ENCODE measurements at regions not wholly inside any gene's neighbourhood (a gene's known extent, or its start where the extent isn't known, plus 50 kb on each side); places are given as distances from the start of the nearest gene placed in this dataset.
"Not testable (repeated sequence)": the region's sequence is repeated elsewhere in the genome, so short reads cannot be mapped to it uniquely, and the experiment has no call there.

DNA sequence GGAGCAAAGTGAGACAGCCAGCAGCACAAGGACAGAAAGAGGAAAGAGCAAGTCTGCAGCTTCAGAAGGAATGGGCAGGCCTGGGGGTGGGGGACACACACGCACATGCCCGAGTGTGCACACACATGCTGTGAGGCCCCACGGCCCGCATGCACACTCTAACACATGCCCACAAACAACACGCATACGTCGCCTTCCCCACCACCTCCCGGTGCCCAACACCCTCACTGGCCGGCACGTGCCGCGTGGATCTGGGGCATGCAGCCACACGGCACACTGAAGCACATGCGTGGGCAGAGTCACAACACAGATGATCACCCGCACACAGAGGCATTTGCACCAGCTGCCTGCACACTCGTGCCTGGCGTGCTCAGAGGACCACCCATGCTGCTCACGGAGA is 161.5 kb downstream of the GOLGA6L4 start:
- H3K36me3 ChIP-seq; H3K9me3 ChIP-seq; H3K27ac ChIP-seq; H3K4me3 ChIP-seq; H3K4me1 ChIP-seq; intact Hi-C loops (cut with DNase I); DNase-seq; H3K27me3 ChIP-seq: not testable (repeated sequence)
- 73% methylated on average over 5 of the region's 18 CpGs; no CpG with 5 or more reads in 1 of the 2 donors for WGBS, 2 donors

DNA sequence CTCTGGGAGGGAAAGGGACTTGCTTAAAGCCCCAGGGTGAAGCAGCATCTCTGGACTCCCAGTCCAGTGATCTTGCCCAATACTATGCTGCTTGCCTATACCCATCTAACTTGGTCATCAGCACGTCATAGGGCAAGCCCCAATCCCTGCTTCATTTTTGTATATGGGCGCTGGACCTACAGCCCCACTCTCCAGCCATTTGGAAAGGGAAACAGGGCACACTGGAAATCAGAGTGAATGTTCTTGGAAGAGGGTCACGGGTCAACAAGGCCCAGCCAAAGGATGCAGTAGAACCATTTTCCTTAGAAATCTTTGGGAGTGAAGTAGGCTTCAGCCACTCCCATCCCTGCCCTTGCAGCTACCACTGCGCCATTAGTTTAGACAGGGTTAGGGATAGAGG is 162.5 kb downstream of the GOLGA6L4 start:
- H3K27ac ChIP-seq; DNase-seq; H3K4me3 ChIP-seq; H3K36me3 ChIP-seq; H3K9me3 ChIP-seq; H3K27me3 ChIP-seq; H3K4me1 ChIP-seq; intact Hi-C loops (cut with DNase I): not testable (repeated sequence)
- 82 to 100% methylated on average over 2 to 3 of the region's 4 CpGs for WGBS, 2 donors

DNA sequence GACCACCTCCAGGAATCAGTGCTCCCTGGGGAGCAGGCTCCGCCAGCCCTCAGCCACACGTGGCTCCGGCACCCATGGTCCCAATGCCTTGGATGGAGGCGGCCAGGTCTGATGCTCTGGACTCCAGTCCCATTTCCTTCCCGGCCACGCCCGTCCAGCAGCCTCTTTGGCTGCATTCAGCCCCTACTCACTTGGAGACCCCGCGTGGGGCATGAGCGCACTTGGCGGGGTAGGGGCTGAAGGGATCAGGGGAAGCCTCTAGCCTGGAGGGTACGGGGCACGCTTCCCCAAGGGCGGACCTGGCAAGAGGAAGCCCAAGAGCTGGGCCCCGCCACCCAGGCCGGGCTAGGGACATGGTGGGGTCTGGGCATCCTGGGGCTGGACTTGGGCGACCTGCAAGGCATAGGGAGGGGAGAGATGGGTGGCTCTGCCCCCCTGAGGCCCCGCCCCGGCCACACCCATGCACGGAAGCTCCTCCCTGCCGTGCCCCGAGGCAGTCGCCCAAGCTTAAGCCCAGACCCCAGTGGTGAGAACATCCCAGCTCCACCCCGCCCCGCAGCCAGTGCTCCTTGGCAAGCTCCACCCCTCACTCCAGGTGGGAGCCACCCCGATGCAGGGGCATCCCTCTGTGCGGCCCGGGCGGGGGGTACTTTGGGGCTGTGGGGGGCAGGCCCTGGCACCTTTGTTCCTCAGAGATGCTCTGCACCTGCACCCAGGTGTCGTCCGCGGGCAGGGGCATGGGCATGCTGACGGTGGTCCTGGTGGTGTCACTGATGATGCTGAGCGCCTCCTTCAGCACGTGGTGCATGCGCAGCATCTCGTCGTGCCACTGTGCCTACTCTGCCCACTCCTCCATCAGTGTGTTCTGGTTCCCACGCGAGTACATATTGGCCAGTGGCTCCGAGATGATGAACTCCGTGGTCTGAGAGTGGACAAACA is 163.5 kb downstream of the GOLGA6L4 start:
- WGBS, 2 donors: 73 to 94% methylated on average over 5 to 13 of the region's 42 CpGs
- no peak for TF ChIP-seq POLR2A (IDR thresholded peaks at IDR 0.05)
- TF ChIP-seq, protein P1, sequence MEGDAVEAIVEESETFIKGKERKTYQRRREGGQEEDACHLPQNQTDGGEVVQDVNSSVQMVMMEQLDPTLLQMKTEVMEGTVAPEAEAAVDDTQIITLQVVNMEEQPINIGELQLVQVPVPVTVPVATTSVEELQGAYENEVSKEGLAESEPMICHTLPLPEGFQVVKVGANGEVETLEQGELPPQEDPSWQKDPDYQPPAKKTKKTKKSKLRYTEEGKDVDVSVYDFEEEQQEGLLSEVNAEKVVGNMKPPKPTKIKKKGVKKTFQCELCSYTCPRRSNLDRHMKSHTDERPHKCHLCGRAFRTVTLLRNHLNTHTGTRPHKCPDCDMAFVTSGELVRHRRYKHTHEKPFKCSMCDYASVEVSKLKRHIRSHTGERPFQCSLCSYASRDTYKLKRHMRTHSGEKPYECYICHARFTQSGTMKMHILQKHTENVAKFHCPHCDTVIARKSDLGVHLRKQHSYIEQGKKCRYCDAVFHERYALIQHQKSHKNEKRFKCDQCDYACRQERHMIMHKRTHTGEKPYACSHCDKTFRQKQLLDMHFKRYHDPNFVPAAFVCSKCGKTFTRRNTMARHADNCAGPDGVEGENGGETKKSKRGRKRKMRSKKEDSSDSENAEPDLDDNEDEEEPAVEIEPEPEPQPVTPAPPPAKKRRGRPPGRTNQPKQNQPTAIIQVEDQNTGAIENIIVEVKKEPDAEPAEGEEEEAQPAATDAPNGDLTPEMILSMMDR (IDR thresholded peaks at IDR 0.05): no peak

DNA sequence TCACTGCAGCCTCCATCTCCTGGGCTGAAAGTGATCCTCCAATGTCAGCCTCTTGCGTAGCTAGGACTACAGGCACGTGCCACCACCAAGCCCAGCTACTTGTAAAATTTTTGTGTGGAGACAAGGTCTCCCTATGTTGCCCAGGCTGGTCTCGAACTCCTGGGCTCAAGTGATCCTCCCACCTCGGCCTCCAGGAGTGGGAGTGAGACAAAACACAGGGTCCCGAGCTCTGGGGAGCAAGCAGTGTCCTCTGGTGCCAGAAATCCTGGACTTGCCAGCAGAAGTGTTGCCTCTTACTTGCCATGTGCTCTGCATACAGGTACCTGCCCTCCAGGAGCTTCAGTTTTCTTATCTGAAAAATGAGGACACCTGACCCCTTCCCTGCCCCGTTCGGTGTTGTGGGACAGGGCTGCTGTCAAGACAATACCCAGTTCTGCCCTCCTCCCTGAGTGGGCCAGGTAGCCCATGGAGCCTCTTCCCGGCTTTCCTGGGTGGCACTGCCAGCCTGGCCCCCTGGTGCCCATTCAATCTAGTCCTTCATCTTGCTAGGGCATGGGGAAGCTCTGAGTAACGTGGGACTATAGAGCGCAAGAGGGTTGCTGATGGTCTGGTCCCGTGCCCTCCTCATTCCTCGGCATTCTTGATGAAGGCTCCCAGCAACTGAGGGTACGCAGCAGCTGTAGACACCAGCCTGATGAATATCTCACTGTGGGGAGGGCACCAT is 164.6 kb downstream of the GOLGA6L4 start:
- Histone ChIP-seq H3K4me3 (no peak overlapping the region), H3K27ac (no peak overlapping the region), H3K36me3 (no peaks in the 10 kb centered on the region), H3K9me3 (no peaks in the 10 kb centered on the region), H3K27me3 (no peaks in the 10 kb centered on the region), H3K4me1 (no peaks in the 10 kb centered on the region)
- TF ChIP-seq, protein P1 (IDR thresholded peaks at IDR 0.05): no peak
- no peak for TF ChIP-seq POLR2A (IDR thresholded peaks at IDR 0.05)
- 68 to 71% methylated on average over 5 to 11 of the region's 13 CpGs for WGBS, 2 donors
- intact Hi-C loops (cut with DNase I): no loop called here
- DNase-seq: no peak

More for the DNA sequence above, 163.5 kb downstream of the GOLGA6L4 start:
- Histone ChIP-seq H3K36me3 (no peaks in the 10 kb centered on the region), H3K4me3 (no peak overlapping the region), H3K27ac (no peak overlapping the region), H3K4me1 (no peaks in the 10 kb centered on the region), H3K27me3 (no peaks in the 10 kb centered on the region), H3K9me3 (no peaks in the 10 kb centered on the region)
- intact Hi-C loops (cut with DNase I): no loop called here
- DNase-seq: no peak

DNA sequence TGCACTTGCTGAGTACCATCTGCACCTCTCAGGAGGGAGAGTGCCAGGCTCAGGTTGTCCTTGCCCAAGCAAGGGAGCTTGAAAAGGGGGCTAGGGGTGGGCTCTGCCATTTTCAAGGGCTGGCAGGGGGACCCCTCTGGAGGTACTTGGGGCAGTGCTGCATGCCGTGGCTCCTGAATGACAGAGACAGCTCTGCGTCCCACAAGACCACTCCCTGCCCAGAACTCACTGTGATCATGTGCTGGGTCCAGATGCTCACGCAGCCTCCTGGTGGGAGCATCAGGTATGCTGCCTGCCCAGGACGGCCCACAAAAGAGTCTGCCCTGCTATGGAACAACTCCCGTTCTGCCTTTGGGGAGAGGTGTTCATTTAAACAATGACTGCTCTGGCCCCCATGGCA is 165.2 kb downstream of the GOLGA6L4 start:
- Histone ChIP-seq H3K27me3 (no peaks in the 10 kb centered on the region), H3K4me3 (no peak overlapping the region), H3K9me3 (no peaks in the 10 kb centered on the region), H3K36me3 (no peaks in the 10 kb centered on the region), H3K27ac (no peak overlapping the region), H3K4me1 (no peaks in the 10 kb centered on the region)
- WGBS, 2 donors: 100% methylated on average over 3 of the region's 5 CpGs; no CpG with 5 or more reads in 1 of the 2 donors
- intact Hi-C loops (cut with DNase I): no loop called here
- no peak for DNase-seq
- TF ChIP-seq, protein P1 (IDR thresholded peaks at IDR 0.05): no peak
- no peak for TF ChIP-seq POLR2A (IDR thresholded peaks at IDR 0.05)

DNA sequence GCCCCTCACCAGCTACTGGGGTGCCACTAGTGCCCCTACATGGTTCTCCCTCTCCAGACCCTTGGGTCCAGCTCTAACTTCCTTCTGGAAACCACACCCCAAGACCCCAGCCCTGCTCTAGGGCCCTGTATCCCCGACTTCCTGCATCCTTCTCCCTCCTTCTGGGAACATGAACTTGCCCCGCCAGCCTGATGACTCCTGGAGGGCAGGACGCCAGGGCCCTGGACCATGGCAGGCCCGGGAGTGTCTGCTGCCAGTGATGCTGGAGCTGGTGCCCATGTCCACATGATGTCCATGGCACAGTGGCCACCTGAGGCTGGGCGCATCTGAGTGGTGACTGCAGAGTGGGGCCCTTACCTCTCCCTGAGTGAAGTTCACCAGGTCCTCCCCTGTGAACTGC is 165.9 kb downstream of the GOLGA6L4 start:
- H3K27me3 ChIP-seq; intact Hi-C loops (cut with DNase I); H3K27ac ChIP-seq; H3K9me3 ChIP-seq; H3K36me3 ChIP-seq; DNase-seq; H3K4me1 ChIP-seq; H3K4me3 ChIP-seq: not testable (repeated sequence)
- WGBS, 2 donors: 53 to 67% methylated on average over 1 to 4 of the region's 5 CpGs

DNA sequence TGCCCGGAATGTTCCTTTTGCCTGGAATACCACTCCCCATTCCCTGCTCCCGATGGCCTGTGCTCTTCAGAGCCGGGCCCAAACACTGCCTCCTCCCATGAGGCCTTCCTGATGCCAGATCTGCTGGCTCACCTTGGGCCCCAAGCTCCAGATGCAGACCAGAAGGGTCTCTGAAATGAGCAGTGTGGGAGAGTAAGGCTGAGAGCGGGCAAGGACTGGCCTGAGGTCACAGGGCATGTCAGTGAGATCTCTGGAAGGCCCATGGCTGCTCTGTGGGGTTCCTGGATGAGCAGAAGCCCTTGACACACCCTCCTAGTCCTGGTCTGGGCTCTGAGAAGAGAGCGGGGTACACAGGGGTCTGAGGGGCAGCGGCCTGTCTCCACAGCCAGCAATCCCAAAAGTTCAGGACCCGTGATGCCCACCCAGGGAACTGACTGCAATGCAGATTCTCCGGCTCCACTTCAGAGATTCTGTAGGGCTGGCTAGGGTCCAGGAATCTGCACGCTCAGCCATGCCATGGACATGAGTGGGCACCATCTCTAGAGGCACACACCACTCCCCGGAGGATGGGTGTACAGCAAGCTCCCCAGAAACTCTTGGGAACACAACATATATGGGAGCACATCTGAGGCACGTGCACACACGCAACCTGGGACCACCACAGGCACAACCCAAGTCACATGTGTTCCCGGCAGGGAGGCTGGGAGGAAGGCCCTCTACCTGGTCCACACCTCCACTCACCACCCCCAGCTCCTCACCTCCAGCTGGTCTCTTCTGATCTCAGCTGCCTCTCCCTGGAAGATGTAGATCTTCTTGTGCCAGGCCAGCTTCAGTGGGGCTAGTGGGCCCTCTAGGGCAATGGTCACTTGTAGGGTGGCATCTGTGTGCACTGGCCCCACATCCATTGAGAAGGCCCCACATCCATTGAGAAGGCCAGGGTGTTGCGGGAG is 166.6 kb downstream of the GOLGA6L4 start:
- H3K4me3 ChIP-seq; intact Hi-C loops (cut with DNase I); H3K27ac ChIP-seq; H3K27me3 ChIP-seq; H3K36me3 ChIP-seq; H3K9me3 ChIP-seq; H3K4me1 ChIP-seq; DNase-seq: not testable (repeated sequence)
- WGBS, 2 donors: 84 to 100% methylated on average over 4 to 10 of the region's 14 CpGs

All from esophagus squamous epithelium (tissue), 5 donors.